ENCODE measurements at regions not wholly inside any gene's neighbourhood (a gene's known extent, or its start where the extent isn't known, plus 50 kb on each side); places are given as distances from the start of the nearest gene placed in this dataset.

DNA sequence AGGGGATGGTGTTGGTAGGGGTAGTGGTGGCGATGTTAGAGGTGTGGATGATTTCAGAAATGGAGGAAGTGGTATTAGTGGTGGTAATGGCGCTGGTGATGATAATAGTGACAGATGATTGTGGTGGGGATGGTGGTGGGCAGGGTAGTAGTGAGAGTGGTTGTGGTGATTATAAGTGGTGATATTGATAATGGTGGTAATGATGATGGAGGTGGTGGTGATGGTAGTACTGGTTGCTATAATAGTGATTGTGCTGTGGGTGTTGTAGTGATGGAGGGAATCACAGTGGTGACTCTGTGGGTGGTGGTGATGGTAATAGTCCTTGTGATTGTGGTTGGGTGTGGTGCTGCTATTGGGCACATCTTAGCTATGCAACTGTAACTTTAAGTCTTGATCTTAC lies 61.6 kb upstream of the TBX20 start:
- intact Hi-C loops (cut with DNase I), result no loop called here
- DNase-seq (ENCODE audit: low spot score) (no peak), ATAC-seq (no peak)

- intact Hi-C loops (cut with DNase I), result no loop called here
- ATAC-seq, result no peak
Measured at GRCh38 chr7:35314354-35314753, 60.5 kb upstream of the TBX20 start.

DNA sequence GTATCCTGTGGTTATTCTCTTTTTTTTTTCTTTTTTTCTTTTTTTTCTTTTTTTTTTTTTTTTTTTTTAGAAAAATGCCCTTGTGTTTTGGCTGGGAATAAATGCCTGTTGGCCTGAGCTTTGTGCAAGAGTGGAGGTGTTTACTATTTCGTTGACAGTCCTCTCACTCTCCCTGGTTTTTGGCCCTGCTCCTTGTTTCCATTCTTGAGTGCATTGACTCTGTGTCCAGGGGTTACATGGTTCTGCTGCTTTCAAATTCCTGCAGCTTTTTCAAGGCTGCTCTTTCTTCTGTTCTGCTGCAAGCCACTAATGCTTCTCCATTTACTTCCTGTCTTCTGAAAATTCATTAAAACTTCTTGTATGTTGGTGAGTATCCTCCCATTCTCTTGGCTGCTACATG lies 59.7 kb upstream of the TBX20 start:
- no peak for ATAC-seq
- DNase-seq (ENCODE audit: low spot score), result no peak
- intact Hi-C loops (cut with DNase I), result no loop called here

More at GRCh38 chr7:35314354-35314753, 60.5 kb upstream of the TBX20 start:
- DNase-seq (ENCODE audit: low spot score), result no peak
